WERI-Rb-1 (cell line): ENCODE measurements at regions not wholly inside any gene's neighbourhood (a gene's known extent, or its start where the extent isn't known, plus 50 kb on each side); places are given as distances from the start of the nearest gene placed in this dataset.

Experiments
- DNase-seq: peaks from one replicate; pipeline ENCODE4 v3.0.0-alpha.2; 2020
- H3K27ac ChIP-seq: fragments of 250-450 bp; sonication (Bioruptor Pico); 2 replicates; pipeline ENCODE4 v1.5.1; 2020; ENCODE audit warnings: mild to moderate bottlenecking, moderate library complexity
- H3K27me3 ChIP-seq: fragments of 250-450 bp; sonication (Bioruptor Pico); 2 replicates; pipeline ENCODE4 v1.5.1; 2021; ENCODE audit warnings: mild to moderate bottlenecking, low read depth, moderate library complexity; ENCODE audit not compliant: insufficient read depth, severe bottlenecking
- H3K36me3 ChIP-seq: fragments of 250-450 bp; sonication (Bioruptor Pico); 2 replicates; pipeline ENCODE4 v1.5.1; 2020; ENCODE audit warnings: mild to moderate bottlenecking, moderate library complexity
- H3K4me3 ChIP-seq: 2 replicates; pipeline ENCODE4 v1.5.1; 2011; ENCODE audit warnings: low read depth, mild to moderate bottlenecking, control low read depth, low read length
- H3K9me3 ChIP-seq: fragments of 250-450 bp; sonication (Bioruptor Pico); 2 replicates; pipeline ENCODE4 v1.5.1; 2021; ENCODE audit warnings: mild to moderate bottlenecking, moderate library complexity; ENCODE audit not compliant: severe bottlenecking
- CTCF ChIP-seq: IDR thresholded peaks from 2 replicates; pipeline ENCODE4 v1.5.1; 2011; ENCODE audit warnings: low read depth, mild to moderate bottlenecking, control low read depth, inconsistent platforms, low read length

GRCh38 chr20:11677836-11678235, 239.9 kb upstream of the BTBD3 start:
- no peak overlapping the region for H3K4me3 ChIP-seq
- no peak overlapping the region for H3K27ac ChIP-seq
- no peak for DNase-seq
- H3K9me3 ChIP-seq, result no peaks in the 10 kb centered on the region
- H3K36me3 ChIP-seq, result no peaks in the 10 kb centered on the region
- TF ChIP-seq CTCF, result no peak
- no peaks in the 10 kb centered on the region for H3K27me3 ChIP-seq

- no peak for DNase-seq
- Histone ChIP-seq H3K27ac (no peak overlapping the region), H3K27me3 (no peaks in the 10 kb centered on the region), H3K36me3 (no peaks in the 10 kb centered on the region), H3K4me3 (no peak overlapping the region), H3K9me3 (no peaks in the 10 kb centered on the region)
- no peak for TF ChIP-seq CTCF
Measured at GRCh38 chr20:11682285-11682684, 235.4 kb upstream of the BTBD3 start.

- Histone ChIP-seq H3K36me3 (no peaks in the 10 kb centered on the region), H3K27me3 (no peaks in the 10 kb centered on the region), H3K4me3 (no peak overlapping the region), H3K27ac (no peak overlapping the region), H3K9me3 (no peaks in the 10 kb centered on the region)
- DNase-seq, result no peak
- TF ChIP-seq CTCF, result no peak
Measured at GRCh38 chr20:11686195-11686594, 231.5 kb upstream of the BTBD3 start.

GRCh38 chr20:11686820-11687543, 230.7 kb upstream of the BTBD3 start:
- Histone ChIP-seq H3K4me3 (no peak overlapping the region), H3K9me3 (no peaks in the 10 kb centered on the region), H3K36me3 (no peaks in the 10 kb centered on the region), H3K27ac (no peak overlapping the region), H3K27me3 (no peaks in the 10 kb centered on the region)
- DNase-seq, result no peak
- TF ChIP-seq CTCF, result no peak

GRCh38 chr20:11687546-11688292, 230.0 kb upstream of the BTBD3 start:
- Histone ChIP-seq H3K36me3 (no peaks in the 10 kb centered on the region), H3K9me3 (no peaks in the 10 kb centered on the region), H3K27ac (no peak overlapping the region), H3K4me3 (no peak overlapping the region), H3K27me3 (no peaks in the 10 kb centered on the region)
- DNase-seq, result no peak
- no peak for TF ChIP-seq CTCF

- Histone ChIP-seq H3K4me3 (no peak overlapping the region), H3K27me3 (no peaks in the 10 kb centered on the region), H3K9me3 (no peaks in the 10 kb centered on the region), H3K36me3 (no peaks in the 10 kb centered on the region), H3K27ac (no peak overlapping the region)
- DNase-seq, result no peak
- TF ChIP-seq CTCF, result no peak
Measured at GRCh38 chr20:11689262-11689661, 228.4 kb upstream of the BTBD3 start.
